H4 (cell line): ENCODE measurements at regions not wholly inside any gene's neighbourhood (a gene's known extent, or its start where the extent isn't known, plus 50 kb on each side); places are given as distances from the start of the nearest gene placed in this dataset.
"Not testable (repeated sequence)": the region's sequence is repeated elsewhere in the genome, so short reads cannot be mapped to it uniquely, and the experiment has no call there.

Experiments used
- DNase-seq: peaks from one replicate; pipeline ENCODE4 v3.0.0-alpha.2; 2015; ENCODE audit warnings: low spot score

- no peak for DNase-seq
These were observed 75.5 kb downstream of the ASB1 start for GRCh38 chr2:238502088-238502810.

DNA sequence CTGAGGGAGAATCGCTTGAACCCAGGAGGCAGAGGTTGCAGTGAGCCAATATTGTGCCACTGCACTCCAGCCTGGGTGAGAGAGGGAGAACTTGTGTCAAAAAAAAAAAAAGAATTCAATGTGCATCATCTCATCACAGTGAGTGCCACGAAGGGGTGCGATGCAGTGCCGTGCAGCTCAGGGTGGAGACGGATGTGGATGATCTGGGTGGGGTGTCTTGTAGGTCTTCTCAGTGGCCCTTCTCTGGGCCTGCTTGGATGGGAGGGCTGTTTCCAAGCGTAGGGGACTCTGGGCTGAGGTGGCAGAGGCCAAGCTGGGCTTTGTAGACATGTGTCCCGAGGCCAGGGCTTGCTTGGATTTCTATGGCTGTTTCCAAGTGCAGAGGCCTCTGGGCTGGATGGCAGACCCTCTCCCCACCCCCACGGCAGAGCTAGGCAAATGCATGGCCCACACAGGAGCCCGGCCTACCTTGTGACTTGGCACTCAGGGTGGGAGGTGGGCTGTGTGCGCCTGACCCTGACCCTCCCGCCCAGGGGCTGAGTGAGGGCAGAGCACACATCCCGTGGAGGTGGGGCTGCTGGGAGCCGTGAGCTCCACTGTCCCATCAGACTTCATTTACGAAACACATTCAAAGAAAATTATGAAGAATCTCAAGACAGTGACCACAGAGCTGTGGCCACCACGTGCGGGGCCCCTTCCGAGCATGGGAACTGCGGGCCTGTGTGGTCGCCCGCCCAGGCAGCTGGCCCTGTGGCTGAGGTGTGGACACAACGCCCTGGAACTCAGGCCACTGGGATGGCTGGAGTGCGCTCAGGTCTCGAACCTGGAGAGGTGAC lies 76.4 kb downstream of the ASB1 start:
- DNase-seq: no peak

- DNase-seq: no peak
These were observed 77.6 kb downstream of the ASB1 start for GRCh38 chr2:238504181-238504931.

DNA sequence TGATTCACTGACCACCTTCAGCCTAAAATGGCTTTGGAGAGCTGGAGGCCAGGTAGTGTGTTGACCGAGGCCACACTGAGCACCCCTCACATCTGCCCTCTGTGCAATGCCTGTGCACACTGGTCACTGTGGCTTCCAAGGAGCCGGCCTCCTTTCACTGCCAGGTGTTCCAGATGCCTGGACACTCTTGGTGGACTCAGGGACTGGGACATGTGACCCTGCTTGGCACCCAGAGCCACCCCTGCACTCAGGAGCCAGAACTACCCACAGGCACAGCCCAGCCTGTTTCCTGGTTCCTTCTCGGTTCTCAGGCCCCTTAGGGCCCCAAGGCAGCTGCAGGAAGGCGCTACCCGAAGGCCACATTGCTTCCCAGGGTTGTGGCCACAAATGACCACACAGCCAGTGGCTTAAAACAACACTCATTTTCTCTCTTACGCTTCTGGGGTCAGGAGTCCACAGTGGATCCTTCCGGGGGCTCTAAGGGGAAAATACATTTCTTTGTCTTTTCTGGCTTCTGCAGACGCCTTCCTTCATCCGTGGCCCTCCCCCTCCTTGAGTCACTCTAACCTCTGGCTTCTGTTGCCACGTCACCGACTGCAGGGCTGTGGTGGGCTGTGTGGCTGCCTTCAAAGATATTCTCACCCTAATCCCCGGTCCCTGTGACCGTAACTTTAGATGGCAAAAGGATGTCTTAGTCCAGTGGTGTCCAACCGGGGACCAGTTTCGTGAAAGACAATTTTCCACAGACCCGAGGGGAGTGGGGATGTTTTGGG lies 78.6 kb downstream of the ASB1 start:
- no peak for DNase-seq

DNA sequence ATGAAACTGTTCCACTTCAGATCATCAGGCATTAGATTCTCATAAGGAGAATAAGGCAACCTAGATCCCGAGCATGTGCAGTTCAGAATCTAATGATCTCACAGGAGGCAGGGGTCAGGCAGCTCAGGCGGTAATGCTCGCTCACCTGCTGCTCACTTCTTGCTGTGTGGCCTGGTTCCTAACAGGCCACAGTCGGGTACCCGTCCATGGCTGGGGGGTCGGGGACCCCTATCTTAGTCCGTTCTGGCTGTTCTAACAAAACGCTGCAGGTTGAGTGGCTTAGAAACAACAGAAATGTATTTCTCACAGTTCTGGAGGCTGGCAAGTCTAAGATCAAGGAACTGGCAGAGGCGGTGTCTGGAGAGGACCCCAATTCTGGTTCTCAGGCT lies 79.2 kb downstream of the ASB1 start:
- no peak for DNase-seq

DNA sequence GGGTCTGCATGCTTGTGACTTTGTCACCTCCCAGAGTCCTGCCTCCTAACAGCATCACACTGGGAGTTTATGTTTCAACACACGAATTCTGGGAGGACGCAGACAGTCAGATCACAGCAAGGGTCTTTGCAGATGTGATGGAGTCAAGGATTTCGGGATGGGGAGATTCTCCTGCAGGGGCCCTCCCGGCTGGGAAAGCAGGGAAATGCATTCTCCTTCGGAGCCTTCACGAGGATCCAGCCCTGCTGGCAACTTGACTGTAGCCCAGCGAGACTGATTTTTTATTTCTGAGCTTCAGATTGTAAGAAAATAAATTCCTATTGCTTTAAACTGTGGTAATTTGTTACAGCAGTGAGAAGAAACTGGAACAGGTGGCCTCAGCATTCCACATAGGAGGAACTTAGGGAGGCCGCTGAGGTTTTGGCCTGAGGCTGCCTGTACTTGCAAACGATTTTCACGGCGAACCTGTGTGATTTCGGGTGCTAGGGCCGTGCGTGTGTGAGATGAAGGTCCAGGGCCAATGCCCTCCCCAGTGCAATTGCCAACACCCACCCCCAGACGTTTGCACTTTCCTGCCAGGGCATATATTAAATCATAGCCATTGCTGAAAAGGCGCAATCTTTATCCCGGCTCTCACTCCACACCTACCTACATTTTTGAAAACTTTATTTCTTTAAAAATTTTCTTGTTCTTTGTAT lies 79.8 kb downstream of the ASB1 start:
- DNase-seq: no peak

- DNase-seq: no peak
These were observed 81.1 kb downstream of the ASB1 start for GRCh38 chr2:238507836-238508235.

GRCh38 chr2:238509151-238509835 lies 82.6 kb downstream of the ASB1 start:
- no peak for DNase-seq

DNA sequence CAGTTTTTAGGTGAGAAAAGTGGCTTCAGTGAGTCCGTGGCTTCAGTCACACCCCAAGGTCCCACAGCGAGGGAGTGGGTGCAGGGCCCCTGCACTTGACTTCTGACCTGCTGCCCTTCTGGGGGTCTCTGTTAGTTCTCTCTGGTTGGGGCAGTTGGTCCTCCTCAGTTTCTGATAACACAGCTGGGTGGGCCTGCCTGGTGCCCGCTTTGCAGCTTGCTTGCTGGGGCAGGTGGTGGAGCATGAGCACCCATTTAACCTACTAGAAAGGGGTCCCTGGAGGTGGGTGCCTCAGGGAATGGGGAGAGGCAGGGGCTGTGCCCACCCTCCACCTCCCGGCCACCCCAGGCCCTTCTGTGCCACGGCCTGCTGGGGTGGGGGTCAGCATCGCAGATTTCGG lies 83.2 kb downstream of the ASB1 start:
- DNase-seq: no peak

DNA sequence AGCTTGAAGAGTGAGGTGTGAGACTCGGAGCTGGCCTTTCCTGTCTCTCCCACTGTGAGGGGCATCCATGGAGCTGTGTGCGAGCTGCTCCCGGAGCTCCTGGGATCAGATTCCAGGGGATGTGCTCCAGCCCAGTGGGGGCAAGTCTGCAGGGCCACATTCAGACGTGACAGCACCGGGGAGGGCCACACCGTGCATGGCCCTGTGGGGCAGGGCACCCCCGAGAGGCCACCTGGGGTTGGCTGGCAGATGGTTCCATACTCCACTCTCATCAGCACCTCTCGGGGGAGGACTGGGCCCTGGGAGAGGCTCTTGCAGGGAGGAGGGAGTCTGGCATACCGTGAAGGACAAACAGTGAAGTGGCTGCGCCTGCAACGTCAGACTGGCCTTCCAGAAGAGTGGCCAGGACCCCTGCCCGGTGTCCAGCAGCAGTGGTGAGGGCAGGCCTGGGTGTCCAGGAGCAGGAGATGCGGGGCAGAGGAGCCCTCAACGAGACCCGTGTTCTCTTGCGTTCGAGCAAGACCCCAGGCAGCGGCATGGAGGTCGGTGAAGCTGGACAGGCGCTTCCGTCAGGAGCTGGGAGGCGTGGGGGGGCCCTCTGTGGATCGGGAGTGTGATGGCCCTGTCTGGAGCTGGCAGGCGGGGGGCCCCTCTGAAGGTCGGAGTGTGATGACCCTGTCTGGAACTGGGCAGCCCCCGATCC lies 84.3 kb downstream of the ASB1 start:
- DNase-seq: no peak

DNA sequence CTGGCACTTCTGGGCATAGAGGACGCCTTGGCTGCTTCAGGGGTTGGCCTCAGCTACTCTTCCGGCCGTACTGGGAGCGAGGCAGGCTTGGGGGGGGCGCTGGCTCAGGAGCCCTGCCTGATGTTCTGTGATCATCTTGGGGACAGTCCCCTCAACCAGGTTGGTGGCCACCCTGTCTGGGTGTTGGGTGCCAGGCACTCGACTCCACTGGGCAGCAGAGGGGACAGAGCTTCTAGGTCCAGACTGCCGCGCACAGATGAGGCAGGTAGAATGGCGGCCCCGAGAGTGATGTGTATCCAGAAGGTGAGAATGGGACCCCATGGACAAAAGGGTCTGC lies 84.9 kb downstream of the ASB1 start:
- DNase-seq: no peak

- DNase-seq: no peak
These were observed 85.6 kb downstream of the ASB1 start for GRCh38 chr2:238512247-238512867.

DNA sequence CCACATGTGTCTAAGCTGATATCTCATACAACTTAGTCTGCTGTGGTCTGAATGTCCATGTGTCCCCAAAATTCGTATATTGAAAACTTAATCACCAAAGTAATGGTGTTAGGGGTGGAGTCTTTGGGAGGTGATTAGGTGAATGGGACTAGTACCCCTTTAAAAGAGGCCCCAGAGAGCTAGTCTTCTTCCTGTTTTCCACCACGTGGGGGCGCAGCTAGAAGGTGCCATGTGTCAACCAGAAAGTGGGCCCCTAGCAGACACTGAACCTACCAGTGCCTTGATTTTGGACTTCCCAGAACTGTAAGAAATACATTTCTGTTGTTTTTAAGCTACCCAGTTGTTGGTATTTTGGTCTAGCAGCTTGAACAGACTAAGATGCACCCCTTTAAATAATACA lies 86.6 kb downstream of the ASB1 start:
- peak; percentile 27 for DNase-seq

DNA sequence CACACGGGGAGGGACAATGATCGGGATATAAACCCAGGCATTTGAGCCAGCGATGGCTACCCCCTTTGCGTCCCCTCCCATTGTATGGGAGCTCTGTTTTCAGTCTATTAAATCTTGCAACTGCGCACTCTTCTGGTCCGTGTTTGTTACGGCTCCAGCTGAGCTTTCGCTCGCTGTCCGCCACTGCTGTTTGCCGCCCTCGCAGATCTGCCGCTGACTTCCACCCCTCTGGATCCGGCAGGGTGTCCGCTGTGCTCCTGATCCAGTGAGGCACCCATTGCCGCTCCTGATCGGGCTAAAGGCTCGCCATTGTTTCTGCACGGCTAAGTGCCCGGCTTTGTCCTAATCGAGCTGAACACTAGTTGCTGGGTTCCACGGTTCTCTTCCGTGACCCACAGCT lies 87.3 kb downstream of the ASB1 start:
- DNase-seq: not testable (repeated sequence)

GRCh38 chr2:238515377-238515776 lies 88.7 kb downstream of the ASB1 start:
- DNase-seq: no peak

- DNase-seq: no peak
These were observed 90.5 kb downstream of the ASB1 start for GRCh38 chr2:238517209-238517608.

DNA sequence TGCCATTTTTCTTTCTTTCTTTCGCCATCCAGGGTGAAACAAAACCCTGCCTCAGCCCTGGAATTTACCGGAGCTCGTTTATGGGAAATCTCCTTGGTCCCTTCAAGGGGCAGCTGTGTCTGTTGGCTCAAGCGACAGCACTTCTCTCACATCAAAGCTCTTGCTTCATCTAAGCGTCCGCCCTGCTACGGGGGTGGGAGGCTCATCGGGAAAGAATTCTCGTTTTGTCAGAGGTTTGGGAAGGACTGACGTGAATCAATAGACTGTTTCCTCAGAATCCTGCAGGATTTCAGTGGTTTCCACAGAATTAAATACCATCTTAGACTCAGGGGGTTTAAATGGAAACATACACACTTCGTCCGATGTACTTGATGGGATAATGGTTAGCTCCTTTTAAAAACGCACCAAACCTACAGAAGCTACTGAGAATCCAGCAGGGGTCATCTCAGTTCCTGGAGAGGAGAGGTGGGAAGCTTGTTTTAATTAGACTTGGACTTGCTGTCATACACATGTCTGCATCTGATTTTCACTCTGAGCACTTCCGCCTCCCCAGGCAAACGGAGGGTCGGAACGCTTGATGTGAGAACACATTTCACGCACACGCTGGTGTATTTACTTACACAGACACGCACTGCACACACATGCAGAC lies 91.6 kb downstream of the ASB1 start:
- no peak for DNase-seq

- DNase-seq: no peak
These were observed 92.1 kb downstream of the ASB1 start for GRCh38 chr2:238518821-238519186.

GRCh38 chr2:238520359-238520886 lies 93.7 kb downstream of the ASB1 start:
- no peak for DNase-seq
